ENCODE measurements at regions not wholly inside any gene's neighbourhood (a gene's known extent, or its start where the extent isn't known, plus 50 kb on each side); places are given as distances from the start of the nearest gene placed in this dataset.

GRCh38 chr12:60216226-60216625 lies 620.4 kb downstream of the SLC16A7 start:
- H3K36me3 ChIP-seq: no peaks in the 10 kb centered on the region
- H3K4me3 ChIP-seq: no peak overlapping the region
- Mint-ChIP-seq H3K27me3 (ENCODE audit: insufficient read depth, low read depth) (peaks cover 5% of the 10 kb centered on the region), H3K9me3 (peaks cover 6% of the 10 kb centered on the region), H3K4me1 (no peaks in the 10 kb centered on the region), H3K36me3 (no peaks in the 10 kb centered on the region), H3K4me3 (no peak overlapping the region), H3K27ac (no peak overlapping the region)
- no peaks in the 10 kb centered on the region for H3K9me3 ChIP-seq (ENCODE audit: low read depth)
- H3K27ac ChIP-seq: no peak overlapping the region
- H3K4me2 ChIP-seq: no peak overlapping the region
- no peak overlapping the region for H2AFZ ChIP-seq (replicated peaks)
- no peaks in the 10 kb centered on the region for H3F3A ChIP-seq (ENCODE audit: low read depth)
- no peaks in the 10 kb centered on the region for H3K4me1 ChIP-seq
- TF ChIP-seq EZH2phosphoT487 (IDR thresholded peaks at IDR 0.05) (no peak), EZH2 (IDR thresholded peaks at IDR 0.05) (no peak), CTCF (IDR thresholded peaks at IDR 0.05) (no peak)
- H3K79me2 ChIP-seq (ENCODE audit: low read depth): no peaks in the 10 kb centered on the region
- no peak overlapping the region for H3K9ac ChIP-seq
- no peaks in the 10 kb centered on the region for H3K27me3 ChIP-seq
- no peaks in the 10 kb centered on the region for H4K20me1 ChIP-seq (ENCODE audit: low read depth)
- no peak for DNase-seq (ENCODE audit: low spot score)

GRCh38 chr12:60223242-60223641 lies 627.4 kb downstream of the SLC16A7 start:
- Histone ChIP-seq H3K27ac (no peak overlapping the region), H4K20me1 (ENCODE audit: low read depth) (no peaks in the 10 kb centered on the region), H3K4me3 (no peak overlapping the region), H3K36me3 (no peaks in the 10 kb centered on the region), H3K4me1 (no peaks in the 10 kb centered on the region), H2AFZ (replicated peaks) (no peak overlapping the region), H3K79me2 (ENCODE audit: low read depth) (no peaks in the 10 kb centered on the region), H3K27me3 (no peaks in the 10 kb centered on the region), H3K9me3 (ENCODE audit: low read depth) (no peaks in the 10 kb centered on the region), H3K4me2 (no peak overlapping the region), H3F3A (ENCODE audit: low read depth) (no peaks in the 10 kb centered on the region), H3K9ac (no peak overlapping the region)
- no peaks in the 10 kb centered on the region for H3K4me1 Mint-ChIP-seq
- no peak overlapping the region for H3K27ac Mint-ChIP-seq
- no peak overlapping the region for H3K4me3 Mint-ChIP-seq
- no peak for DNase-seq (ENCODE audit: low spot score)
- peaks cover 2% of the 10 kb centered on the region for H3K27me3 Mint-ChIP-seq (ENCODE audit: insufficient read depth, low read depth)
- TF ChIP-seq EZH2 (IDR thresholded peaks at IDR 0.05) (no peak), CTCF (IDR thresholded peaks at IDR 0.05) (no peak), EZH2phosphoT487 (IDR thresholded peaks at IDR 0.05) (no peak)
- no peaks in the 10 kb centered on the region for H3K9me3 Mint-ChIP-seq
- H3K36me3 Mint-ChIP-seq: no peaks in the 10 kb centered on the region

GRCh38 chr12:60225216-60226000 lies 629.6 kb downstream of the SLC16A7 start:
- Mint-ChIP-seq H3K9me3 (no peaks in the 10 kb centered on the region), H3K4me3 (no peak overlapping the region), H3K27me3 (ENCODE audit: insufficient read depth, low read depth) (peaks cover 2% of the 10 kb centered on the region), H3K4me1 (no peaks in the 10 kb centered on the region), H3K27ac (no peak overlapping the region), H3K36me3 (no peaks in the 10 kb centered on the region)
- Histone ChIP-seq H3F3A (ENCODE audit: low read depth) (no peaks in the 10 kb centered on the region), H3K4me2 (no peak overlapping the region), H3K27me3 (no peaks in the 10 kb centered on the region), H3K4me3 (no peak overlapping the region), H3K79me2 (ENCODE audit: low read depth) (no peaks in the 10 kb centered on the region), H4K20me1 (ENCODE audit: low read depth) (no peaks in the 10 kb centered on the region), H2AFZ (replicated peaks) (no peak overlapping the region), H3K9me3 (ENCODE audit: low read depth) (no peaks in the 10 kb centered on the region), H3K4me1 (no peaks in the 10 kb centered on the region), H3K9ac (no peak overlapping the region), H3K27ac (no peak overlapping the region), H3K36me3 (no peaks in the 10 kb centered on the region)
- TF ChIP-seq EZH2 (IDR thresholded peaks at IDR 0.05) (no peak), EZH2phosphoT487 (IDR thresholded peaks at IDR 0.05) (no peak), CTCF (IDR thresholded peaks at IDR 0.05) (no peak)
- no peak for DNase-seq (ENCODE audit: low spot score)
